ENCODE measurements at regions not wholly inside any gene's neighbourhood (a gene's known extent, or its start where the extent isn't known, plus 50 kb on each side); places are given as distances from the start of the nearest gene placed in this dataset.

DNA sequence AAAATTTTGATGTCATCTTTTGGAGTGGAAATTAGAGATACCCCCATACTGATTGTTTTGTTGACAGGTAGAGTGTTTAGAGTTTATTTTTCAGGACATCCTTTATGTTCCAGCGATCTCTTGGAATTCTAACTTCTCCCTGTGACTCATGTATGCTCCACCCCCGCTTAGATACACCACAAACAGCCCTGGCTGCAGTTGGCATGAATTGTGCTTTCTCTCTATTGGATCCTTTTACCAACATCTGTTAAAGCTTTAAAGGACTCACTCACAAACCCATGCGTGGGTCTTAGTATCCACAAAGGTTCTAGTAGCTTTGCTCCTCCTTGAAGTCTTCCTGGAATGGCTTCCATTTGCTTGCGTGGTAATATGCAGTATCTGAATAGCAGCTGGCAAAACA lies 409.5 kb upstream of the POU3F3 start:
- Mint-ChIP-seq H3K4me3 (no peak overlapping the region), H3K4me1 (peaks cover 5% of the 10 kb centered on the region), H3K27me3 (no peaks in the 10 kb centered on the region), H3K27ac (no peak overlapping the region), H3K36me3 (ENCODE audit: low read depth) (no peaks in the 10 kb centered on the region), H3K9me3 (no peaks in the 10 kb centered on the region)
- ChIA-PET CTCF (no interaction called here), POLR2A (no interaction called here)
- intact Hi-C loops (cut with micrococcal nuclease): no loop called here
- no peak for TF ChIP-seq CTCF (IDR thresholded peaks at IDR 0.05)
- no peak for ATAC-seq (ENCODE audit: low read depth)
- no peak for DNase-seq

DNA sequence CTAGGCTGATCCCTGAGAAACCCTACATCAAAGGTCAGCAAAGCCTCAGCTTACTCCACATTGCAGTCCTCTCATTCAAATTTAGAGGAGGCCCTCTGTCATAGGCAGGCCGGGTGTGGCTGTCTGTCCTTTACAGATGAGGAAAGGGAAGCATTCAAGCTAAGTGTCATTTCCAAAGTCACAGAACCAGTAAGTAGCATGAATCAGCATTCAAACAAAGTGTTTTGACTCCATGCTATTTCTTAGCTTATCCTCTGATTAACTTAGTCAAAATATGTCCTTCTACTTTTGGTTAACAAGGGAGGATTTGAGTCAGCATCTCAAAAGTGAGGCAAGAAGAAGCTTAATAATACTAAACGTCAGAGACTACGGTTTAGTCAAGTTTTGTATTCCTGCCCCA lies 409.0 kb upstream of the POU3F3 start:
- ATAC-seq (ENCODE audit: low read depth) (no peak), DNase-seq (no peak)
- Mint-ChIP-seq H3K27ac (no peak overlapping the region), H3K36me3 (ENCODE audit: low read depth) (no peaks in the 10 kb centered on the region), H3K4me3 (no peak overlapping the region), H3K4me1 (peaks cover 5% of the 10 kb centered on the region), H3K27me3 (no peaks in the 10 kb centered on the region), H3K9me3 (no peaks in the 10 kb centered on the region)
- CTCF ChIA-PET: no interaction called here
- intact Hi-C loops (cut with micrococcal nuclease): no loop called here
- POLR2A ChIA-PET: no interaction called here
- no peak for TF ChIP-seq CTCF (IDR thresholded peaks at IDR 0.05)

- CTCF ChIA-PET: interaction anchor here (0.6 kb wide), 1 partner anchor 529 kb away, joined by 3 read pairs; no protein-coding TSS in a partner anchor
- DNase-seq: no peak
- H3K4me3 Mint-ChIP-seq: no peak overlapping the region
- POLR2A ChIA-PET: interaction anchor here (0.6 kb wide), 1 partner anchor 14 kb away, joined by 11 read pairs; no protein-coding TSS in a partner anchor
- H3K27ac Mint-ChIP-seq: no peak overlapping the region
- intact Hi-C loops (cut with micrococcal nuclease): no loop called here
- peaks cover 5% of the 10 kb centered on the region for H3K4me1 Mint-ChIP-seq
- H3K9me3 Mint-ChIP-seq: no peaks in the 10 kb centered on the region
- no peaks in the 10 kb centered on the region for H3K27me3 Mint-ChIP-seq
- no peak for ATAC-seq (ENCODE audit: low read depth)
- no peak for TF ChIP-seq CTCF (IDR thresholded peaks at IDR 0.05)
- no peaks in the 10 kb centered on the region for H3K36me3 Mint-ChIP-seq (ENCODE audit: low read depth)
Measured at GRCh38 chr2:104447831-104448434, 406.0 kb upstream of the POU3F3 start.

GRCh38 chr2:104448661-104449440 lies 405.1 kb upstream of the POU3F3 start:
- no peak overlapping the region for H3K27ac Mint-ChIP-seq
- no peak overlapping the region for H3K4me3 Mint-ChIP-seq
- H3K9me3 Mint-ChIP-seq: no peaks in the 10 kb centered on the region
- ChIA-PET CTCF (interaction anchor here (0.6 kb wide), 1 partner anchor 528 kb away, joined by 3 read pairs; no protein-coding TSS in a partner anchor), POLR2A (no interaction called here)
- intact Hi-C loops (cut with micrococcal nuclease): no loop called here
- no peaks in the 10 kb centered on the region for H3K27me3 Mint-ChIP-seq
- ATAC-seq (ENCODE audit: low read depth) (no peak), DNase-seq (no peak)
- H3K36me3 Mint-ChIP-seq (ENCODE audit: low read depth): no peaks in the 10 kb centered on the region
- TF ChIP-seq CTCF (IDR thresholded peaks at IDR 0.05): no peak
- H3K4me1 Mint-ChIP-seq: peaks cover 5% of the 10 kb centered on the region

DNA sequence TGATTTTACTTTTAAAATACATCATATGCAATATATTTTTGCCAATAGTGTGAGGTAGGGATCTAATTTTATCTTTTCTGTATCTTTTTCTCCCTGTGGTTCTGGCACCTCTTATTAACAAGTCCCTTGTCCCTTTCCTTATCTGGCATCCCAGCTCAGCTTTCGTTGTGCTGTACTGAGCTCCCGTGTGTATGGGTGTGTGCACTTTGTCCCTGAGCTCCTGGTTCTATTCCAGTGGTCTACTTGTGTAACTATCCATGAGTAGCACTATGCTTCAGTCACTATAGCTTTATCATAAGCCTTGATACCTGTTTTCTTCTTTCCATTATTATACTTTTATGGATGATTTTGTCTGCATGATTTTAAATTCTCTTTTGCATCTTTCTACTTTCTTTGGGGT lies 401.4 kb upstream of the POU3F3 start:
- Mint-ChIP-seq H3K4me1 (peaks cover 5% of the 10 kb centered on the region), H3K9me3 (no peaks in the 10 kb centered on the region), H3K27ac (no peak overlapping the region), H3K36me3 (ENCODE audit: low read depth) (no peaks in the 10 kb centered on the region), H3K4me3 (no peak overlapping the region), H3K27me3 (no peaks in the 10 kb centered on the region)
- ChIA-PET CTCF (no interaction called here), POLR2A (no interaction called here)
- intact Hi-C loops (cut with micrococcal nuclease): no loop called here
- ATAC-seq (ENCODE audit: low read depth) (no peak), DNase-seq (no peak)
- no peak for TF ChIP-seq CTCF (IDR thresholded peaks at IDR 0.05)
